M059J (cell line): ENCODE measurements at regions not wholly inside any gene's neighbourhood (a gene's known extent, or its start where the extent isn't known, plus 50 kb on each side); places are given as distances from the start of the nearest gene placed in this dataset.

ENCODE experiments used
- DNase-seq: peaks from one replicate; pipeline ENCODE4 v3.0.0-alpha.2; 2012; ENCODE audit warnings: low read depth

DNA sequence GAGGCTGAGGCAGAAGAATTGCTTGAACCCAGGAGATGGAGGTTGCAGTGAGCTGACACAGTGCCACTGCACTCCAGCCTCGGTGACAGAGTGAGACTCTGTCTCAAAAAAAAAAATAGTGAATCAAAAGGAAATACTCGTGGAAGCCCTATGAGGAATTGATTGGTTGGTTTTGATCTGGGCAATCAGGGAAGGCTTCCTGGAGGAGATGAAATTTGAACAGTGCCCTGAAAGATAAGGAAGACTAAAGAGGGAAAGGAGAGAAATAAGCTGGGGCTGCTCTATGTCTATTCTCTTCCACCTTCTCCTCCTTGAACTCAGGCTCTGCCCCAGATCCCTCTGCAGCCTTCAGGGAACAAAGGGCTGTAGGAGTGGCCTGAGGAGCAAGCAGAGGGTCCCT is 54.1 kb downstream of the IRF2BPL start:
- no peak for DNase-seq

DNA sequence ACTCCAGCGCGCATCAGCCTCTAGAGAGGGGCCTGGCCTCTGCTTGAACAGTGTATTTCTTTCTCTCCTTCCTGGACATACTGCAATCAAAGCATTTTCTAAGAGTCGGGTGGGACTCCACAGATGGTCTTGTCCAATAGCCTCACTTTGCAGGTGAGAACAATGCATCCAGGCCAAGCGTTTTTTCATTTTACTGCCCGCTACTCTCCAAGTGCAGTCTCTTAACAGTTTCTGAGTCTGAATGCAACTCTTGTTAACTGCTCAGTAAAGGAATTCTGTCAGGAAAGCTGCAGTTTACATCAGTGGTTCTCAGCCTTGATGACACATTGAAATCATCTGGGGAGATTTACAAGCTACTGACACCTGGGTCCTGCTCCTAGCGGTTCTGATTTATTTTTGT is 57.0 kb downstream of the IRF2BPL start:
- DNase-seq: no peak

- DNase-seq: no peak
These were observed 59.9 kb downstream of the IRF2BPL start for GRCh38 chr14:76968621-76969063.

DNA sequence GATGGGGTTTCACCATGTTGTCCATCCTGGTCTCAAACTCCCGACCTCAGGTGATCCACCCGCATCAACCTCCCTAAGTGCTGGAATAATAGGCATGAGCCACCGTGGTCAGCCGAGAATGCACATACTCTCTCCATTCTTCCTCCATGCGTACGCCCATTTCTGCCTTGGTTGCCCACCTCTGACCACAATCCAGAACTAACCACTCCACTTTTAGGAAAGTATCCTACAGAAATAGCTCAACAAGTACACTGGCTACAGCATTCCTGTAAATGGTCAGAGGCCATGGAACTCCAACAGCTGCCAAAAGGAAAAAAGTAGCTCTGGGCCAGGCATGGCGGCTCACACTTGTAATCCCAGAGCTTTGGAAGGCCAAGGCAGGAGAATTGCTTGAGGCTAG is 60.7 kb downstream of the IRF2BPL start:
- no peak for DNase-seq

DNA sequence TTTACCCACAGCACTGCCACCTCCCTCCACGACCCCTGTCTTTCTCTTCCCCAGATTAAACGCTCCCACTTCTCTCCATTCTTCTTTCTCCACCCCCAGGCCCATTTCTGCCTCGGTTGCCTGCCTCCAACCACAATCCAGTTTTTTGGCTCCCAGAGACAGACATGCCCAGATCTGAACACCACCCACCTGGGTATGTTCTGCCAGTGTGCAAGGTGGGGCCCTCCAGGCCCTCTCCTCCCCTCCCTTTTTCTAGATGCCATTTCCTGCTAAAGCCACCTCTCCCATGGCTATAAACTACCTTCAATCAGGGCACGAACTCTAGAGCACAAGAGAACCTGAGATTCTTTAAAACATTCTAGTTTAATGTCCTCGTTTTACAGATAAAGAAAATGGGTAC is 63.3 kb downstream of the IRF2BPL start:
- DNase-seq: no peak

DNA sequence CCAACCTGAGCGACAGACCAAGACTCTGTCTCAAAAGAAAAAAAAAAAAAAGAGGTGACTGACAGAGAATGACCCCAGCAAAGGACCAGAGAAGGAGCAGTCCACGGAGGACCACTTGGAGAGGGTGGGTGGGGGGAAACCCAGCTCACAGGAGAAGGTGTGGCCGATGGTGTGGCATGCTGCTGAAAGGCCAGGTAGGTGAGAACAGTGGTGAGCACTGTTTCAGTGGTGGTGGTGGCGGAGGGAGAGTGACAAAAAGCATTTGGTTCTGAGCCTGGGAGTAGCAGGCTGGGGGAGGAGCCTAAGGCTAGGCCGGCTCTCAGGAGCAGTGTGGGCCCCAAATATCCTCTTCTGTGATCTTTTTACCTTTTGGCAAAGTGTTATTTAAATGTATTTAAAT is 63.8 kb downstream of the IRF2BPL start:
- no peak for DNase-seq

- DNase-seq: no peak
These were observed 65.1 kb downstream of the IRF2BPL start for GRCh38 chr14:76963372-76963771.

DNA sequence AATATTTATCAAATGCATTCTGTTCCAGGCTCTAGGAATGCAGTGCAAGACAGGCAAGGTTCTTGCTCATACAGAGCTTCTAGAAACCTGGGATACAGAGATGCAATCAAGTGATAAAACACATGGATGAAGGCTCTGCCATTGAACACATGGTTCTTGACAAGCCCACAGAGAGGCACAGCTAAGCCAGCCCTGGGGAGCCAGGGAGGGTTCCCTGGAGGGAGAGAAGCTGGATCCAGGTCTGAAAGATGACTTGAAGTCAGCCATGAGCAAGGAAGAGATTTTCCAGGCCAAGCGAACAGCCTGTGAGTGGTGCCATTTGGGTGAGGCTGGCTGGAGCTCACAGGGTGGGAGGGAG is 66.2 kb downstream of the IRF2BPL start:
- no peak for DNase-seq

GRCh38 chr14:76961631-76962302 is 66.7 kb downstream of the IRF2BPL start:
- DNase-seq: peak; percentile 98

DNA sequence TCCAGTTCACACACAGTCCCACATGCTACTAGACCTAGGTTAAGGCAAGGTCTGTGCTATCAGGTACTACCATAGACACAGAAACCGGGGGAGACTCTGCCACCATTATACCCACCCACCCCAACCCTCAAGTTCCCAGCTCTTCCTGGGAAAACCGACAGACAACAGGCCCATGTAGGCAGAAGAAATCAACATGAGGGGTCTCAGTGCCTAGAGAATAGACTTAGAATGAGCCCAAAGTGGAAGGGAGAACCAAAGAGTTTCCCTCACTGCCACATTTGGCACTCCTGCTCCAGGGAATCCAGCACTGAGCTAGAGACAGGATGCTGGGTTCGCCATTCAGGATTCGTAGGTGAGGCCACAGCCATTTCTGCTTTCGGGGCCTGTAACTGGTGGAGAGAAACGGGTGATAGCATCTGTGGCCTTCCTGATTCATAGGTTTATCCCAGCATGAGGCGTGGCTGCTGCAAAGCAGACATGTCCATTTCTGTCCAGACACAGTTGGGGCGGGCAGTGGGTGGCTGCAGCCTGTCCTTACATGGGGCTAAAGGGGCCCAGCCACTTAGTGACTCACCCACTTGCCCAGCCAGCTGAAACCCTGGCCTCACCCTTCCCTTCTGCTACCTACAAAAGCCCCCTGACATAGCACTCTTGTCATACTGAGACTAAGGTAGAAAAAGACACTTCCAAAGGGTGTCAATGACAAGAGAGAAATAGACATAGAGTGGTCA is 69.4 kb downstream of the IRF2BPL start:
- peak; percentile 95 for DNase-seq

DNA sequence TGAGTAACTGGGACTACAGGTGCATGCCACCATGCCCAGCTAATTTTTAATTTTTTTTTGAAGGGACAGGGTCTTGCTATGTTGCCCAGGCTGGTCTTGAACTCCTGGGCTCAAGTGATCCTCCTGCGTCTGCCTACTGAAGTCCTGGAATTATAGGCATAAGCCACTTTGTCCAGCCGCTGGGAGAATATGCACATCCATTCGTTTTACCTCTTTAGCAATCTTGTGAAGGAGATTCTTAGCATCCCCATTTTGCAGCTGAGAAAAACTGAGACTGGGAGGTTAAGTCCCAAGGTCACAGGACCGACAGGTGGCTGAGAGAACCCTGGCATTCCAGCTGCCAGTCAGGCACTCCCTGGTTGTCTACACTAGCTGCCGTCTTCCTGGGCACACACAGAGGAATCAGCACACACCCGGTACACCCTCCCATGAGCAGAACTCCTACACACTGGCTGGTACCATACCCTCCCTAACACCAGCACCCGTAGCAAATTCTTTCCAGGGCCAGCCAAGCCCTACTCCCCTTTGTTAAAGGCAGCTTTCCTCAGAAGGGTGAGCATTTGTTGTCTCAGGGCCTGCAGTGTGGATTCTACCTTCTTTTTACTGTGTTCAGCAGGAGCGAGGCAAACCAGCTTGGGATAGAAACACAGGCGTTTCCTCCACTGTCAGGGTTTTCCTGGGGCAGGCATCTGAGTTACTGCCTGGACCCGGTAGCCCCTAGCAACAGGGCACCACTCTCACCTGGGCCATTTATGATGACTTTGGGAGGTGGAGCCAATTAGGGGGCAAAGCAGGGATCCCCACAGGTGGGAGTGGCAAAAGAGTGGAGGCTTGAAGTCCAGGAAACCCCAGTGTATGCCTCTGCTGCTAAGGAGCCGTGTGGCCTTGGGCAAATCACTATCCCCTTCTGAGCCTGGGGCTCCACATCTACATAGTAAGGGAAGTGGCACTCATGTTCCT is 70.2 kb downstream of the IRF2BPL start:
- peak; percentile 54 for DNase-seq

DNA sequence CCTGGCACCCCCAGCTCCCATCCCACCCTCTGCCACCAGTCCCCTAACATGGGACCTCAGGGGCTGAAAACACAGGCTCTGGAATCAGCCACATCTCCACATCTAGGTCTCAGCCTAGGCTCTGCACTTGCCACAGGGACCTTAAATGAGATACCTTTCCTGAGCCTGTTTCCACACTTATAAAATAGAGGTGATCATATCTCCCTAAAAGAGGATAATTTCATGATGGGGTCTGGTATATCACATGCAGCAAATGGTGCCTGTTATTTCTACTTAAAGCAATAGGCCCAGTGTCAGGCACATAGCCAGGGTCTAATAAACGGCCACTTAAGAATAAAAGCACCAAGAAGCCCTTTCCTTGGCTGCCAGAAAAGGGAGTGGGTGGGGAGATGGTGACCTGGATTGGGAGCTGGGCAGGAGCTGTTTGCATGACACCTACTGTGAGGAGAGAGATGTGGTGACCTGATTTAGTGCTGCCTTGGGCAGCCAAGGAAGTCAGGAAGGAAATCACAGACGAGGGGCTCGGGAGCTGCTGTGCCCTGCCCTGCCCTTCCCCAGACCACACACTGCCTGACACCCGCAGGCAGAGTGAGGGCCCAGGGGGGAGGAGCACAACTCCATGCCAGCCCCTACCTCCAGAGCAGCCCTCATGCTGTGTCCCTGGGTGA is 71.2 kb downstream of the IRF2BPL start:
- DNase-seq: peak; percentile 70

DNA sequence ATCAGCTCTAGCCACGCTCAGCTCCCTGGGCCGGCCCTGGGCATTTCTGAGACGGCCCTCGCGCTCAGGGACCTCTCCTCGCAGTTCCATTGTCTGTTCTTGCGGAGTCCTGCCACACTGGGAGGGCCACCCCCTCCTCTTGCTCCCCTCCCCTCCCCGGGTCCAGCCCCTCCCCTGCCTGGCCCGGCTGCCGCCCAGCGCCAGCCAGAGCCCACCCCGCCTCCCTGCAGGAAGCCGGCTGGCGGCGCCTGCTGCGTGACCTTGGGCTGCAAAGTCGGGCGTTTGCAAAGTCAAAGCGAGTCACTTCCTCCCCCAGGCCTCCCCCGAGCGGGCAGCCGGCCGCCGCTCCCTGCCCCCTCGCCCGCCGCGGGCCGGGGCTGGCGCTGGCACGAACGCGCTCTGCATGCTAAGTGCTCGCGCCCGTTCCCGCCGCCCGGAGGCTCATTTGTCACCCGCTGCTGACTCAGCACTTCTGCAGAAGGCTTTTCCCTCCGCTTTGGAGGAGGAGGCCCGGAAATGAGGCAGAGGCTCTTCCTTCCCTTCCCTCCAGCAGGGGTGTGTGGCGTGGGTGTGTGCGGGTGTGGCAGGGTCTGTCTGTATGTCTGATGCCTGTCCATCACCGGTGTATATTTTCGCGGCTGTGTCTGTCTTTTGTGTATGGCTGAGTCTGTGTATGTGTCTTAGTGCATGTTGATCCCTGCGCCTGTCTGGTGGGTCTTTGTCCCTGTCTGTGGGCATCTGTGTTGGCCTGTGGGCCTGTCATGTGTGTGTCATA is 72.0 kb downstream of the IRF2BPL start:
- peak; percentile 98 for DNase-seq

- peak; percentile 79 for DNase-seq
These were observed 72.8 kb downstream of the IRF2BPL start for GRCh38 chr14:76955575-76956315.

DNA sequence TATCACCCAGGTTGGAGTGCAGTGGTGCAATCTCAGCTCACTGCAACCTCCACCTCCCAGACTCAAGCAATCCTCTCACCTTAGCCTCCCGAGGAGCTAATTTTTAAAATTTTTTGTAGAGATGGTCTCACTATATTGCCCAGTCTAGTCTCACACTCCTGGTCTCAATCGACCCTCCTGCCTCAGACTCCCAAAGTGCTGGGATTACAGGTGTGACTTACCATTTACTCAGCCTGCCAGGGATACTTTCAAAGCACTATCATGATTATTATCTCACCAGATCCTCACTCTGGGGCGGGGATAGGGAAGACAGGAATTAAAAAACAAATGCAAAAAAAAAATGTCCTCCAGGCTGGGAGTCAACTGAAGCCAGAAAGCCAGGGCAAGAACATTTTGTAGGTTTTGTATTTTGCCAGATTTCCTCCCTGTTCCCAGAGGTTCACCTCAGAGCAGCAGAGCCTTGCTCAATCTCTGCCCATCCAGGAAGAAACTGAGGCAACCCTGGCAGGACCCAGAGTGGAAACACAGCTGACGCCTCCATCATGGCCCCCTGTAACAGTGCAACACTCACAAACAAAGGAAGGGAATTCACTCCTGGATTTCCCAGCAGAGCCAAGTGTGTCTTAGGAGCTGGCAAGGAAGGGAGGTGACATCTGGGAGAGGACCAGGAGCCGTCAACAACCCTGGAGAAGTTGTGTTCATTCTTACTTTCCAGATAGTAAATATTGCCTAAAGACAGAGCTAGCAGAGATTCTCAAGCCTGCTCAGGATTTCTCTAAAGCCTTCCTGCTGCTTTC is 73.9 kb downstream of the IRF2BPL start:
- DNase-seq: no peak

- DNase-seq: peak; percentile 98
These were observed 75.1 kb downstream of the IRF2BPL start for GRCh38 chr14:76953311-76953945.

DNA sequence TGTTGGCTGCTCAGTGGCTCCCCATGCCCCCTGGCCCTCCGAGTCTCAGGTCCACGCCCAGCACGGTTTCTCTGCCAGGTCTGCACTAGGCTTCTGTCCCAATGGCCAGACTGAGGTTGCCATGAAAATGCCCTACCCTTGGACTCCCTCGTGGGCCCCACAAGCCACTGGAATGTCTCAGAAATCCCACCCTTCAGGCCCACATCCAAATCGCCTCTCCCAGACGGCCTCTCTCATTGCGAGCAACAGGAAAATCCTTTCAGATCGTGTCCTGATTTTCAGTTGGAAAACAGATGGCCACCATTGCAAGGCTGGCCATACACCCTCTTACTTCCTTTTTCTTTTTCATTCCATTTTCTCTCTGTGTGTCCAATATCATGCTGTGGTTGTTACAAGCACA is 77.3 kb downstream of the IRF2BPL start:
- no peak for DNase-seq

DNA sequence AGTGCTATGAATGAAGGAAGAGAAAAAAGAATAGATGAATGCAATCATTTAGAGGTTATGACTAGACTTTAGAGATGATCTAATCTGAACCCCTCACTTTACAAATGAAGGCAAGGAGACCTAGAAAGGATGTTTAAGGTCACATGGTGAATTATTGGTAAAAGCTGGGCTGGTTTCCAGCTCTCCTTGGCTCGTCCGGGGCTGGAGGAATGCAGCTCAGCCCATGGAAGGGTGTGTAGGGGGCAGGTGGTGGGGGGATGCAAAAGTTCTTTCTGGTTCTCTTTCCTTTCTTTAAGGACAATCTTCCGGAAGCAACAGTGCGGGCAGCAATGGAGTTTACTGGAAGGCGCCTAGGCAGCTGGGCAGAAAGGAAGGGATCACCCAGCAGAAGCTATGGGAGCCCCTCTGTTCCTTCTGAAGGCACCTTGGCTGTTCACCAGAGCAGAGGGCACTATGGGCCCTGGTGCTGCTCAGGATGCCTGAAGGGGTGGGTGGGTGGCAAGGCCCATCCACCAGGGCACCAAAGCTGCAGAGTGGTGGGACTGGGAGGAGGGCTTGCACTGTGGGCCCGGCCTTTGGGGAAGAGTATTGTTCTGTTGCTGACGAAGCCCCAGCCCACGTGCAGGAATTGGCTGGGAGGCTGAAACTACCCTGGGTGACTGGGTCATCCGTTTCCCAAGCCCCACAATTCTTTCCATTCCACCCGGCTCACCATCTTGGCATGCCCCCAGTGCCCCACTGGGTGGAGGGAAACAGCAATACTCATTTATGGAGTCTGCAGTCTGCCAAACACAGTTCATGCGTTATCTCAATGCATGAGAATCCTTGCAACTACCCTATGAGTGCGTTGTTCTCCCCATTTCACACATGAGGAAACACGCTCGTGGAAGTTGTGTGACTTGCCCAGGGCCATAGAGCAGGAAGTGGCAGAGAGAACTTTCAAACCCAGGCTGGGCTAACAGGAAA is 78.2 kb downstream of the IRF2BPL start:
- DNase-seq: peak; percentile 85
